Activated CD4-positive, alpha-beta T cell treated with anti-CD3 and anti-CD28 coated beads, Interleukin-2, amount 10 ng/mL, durations not matched to agents 7 days and 5 days (primary cell): ENCODE measurements at regions not wholly inside any gene's neighbourhood (a gene's known extent, or its start where the extent isn't known, plus 50 kb on each side); places are given as distances from the start of the nearest gene placed in this dataset. TPM values are rescaled to one million over a fixed set of nuclear protein-coding genes. Genes with fewer than 3 reads are reported as not detected.
"Not testable (repeated sequence)": the region's sequence is repeated elsewhere in the genome, so short reads cannot be mapped to it uniquely, and the experiment has no call there.

Source experiments
- CTCF ChIA-PET: fragments of 350-600 bp; sonication (Branson Sonifier 250); formaldehyde crosslinking; loops from one replicate; lab custom pipeline; 2021; ENCODE audit warnings: antibody characterized with exemption; lab: Charles Lee
- POLR2A ChIA-PET: fragments of 350-600 bp; sonication (Branson Sonifier 250); formaldehyde crosslinking; loops from one replicate; lab custom pipeline; 2021; ENCODE audit warnings: antibody characterized with exemption; lab: Charles Lee
- DNase-seq: peaks from one replicate; pipeline ENCODE4 v3.0.0-alpha.2; 2020
- H3K27ac Mint-ChIP-seq: one replicate; pipeline ENCODE4 v1.8.0; 2021; ENCODE audit warnings: mild to moderate bottlenecking, moderate library complexity, mixed read lengths
- H3K27me3 Mint-ChIP-seq: one replicate; pipeline ENCODE4 v1.8.0; 2021; ENCODE audit warnings: mixed read lengths
- H3K36me3 Mint-ChIP-seq: one replicate; pipeline ENCODE4 v1.8.0; 2021; ENCODE audit warnings: low read depth, mixed read lengths
- H3K4me1 Mint-ChIP-seq: one replicate; pipeline ENCODE4 v1.8.0; 2021; ENCODE audit warnings: mixed read lengths
- H3K4me3 Mint-ChIP-seq: one replicate; pipeline ENCODE4 v1.8.0; 2021; ENCODE audit warnings: mild to moderate bottlenecking, moderate library complexity, mixed read lengths
- H3K9me3 Mint-ChIP-seq: one replicate; pipeline ENCODE4 v1.8.0; 2021; ENCODE audit warnings: mixed read lengths
- microRNA-seq: library from miRNA; unstranded; fragments of <30 nt; microRNA quantifications from one replicate; pipeline ENCODE4 v1.2.0, GENCODE V29; 2021; ENCODE audit warnings: borderline microRNAs expressed, borderline replicate concordance

GRCh38 chrX:73911946-73912345 is 59.4 kb upstream of the XIST start:
- H3K36me3 Mint-ChIP-seq, CTCF ChIA-PET, H3K4me3 Mint-ChIP-seq: not testable (repeated sequence)

GRCh38 chrX:73905749-73906374 is 53.3 kb upstream of the XIST start:
- H3K4me3 Mint-ChIP-seq, H3K4me1 Mint-ChIP-seq, POLR2A ChIA-PET, H3K36me3 Mint-ChIP-seq, H3K9me3 Mint-ChIP-seq, H3K27ac Mint-ChIP-seq, CTCF ChIA-PET, DNase-seq, H3K27me3 Mint-ChIP-seq: not testable (repeated sequence)

More at GRCh38 chrX:73911946-73912345, 59.4 kb upstream of the XIST start:
- H3K9me3 Mint-ChIP-seq, H3K4me1 Mint-ChIP-seq, POLR2A ChIA-PET, DNase-seq, H3K27me3 Mint-ChIP-seq, H3K27ac Mint-ChIP-seq: not testable (repeated sequence)

- Mint-ChIP-seq H3K36me3 (no peaks in the 10 kb centered on the region), H3K4me1 (no peaks in the 10 kb centered on the region)
Measured at GRCh38 chrX:73903941-73904340, 51.4 kb upstream of the XIST start.

More at GRCh38 chrX:73903941-73904340, 51.4 kb upstream of the XIST start:
- POLR2A ChIA-PET: no interaction called here
- Mint-ChIP-seq H3K27me3 (no peaks in the 10 kb centered on the region), H3K27ac (no peak overlapping the region), H3K4me3 (no peak overlapping the region), H3K9me3 (peaks cover 3% of the 10 kb centered on the region)
- CTCF ChIA-PET: interaction anchor here (0.7 kb wide), 1 partner anchor 82 kb away, joined by 4 read pairs; no protein-coding TSS in a partner anchor
- DNase-seq: no peak

Small RNA genes in the stretch of these regions (microRNA-seq; reads per million reads assigned to microRNA genes)
- not detected for gene MIR374B
- not detected for gene MIR374C
- 104 reads per million, percentile 71 among the genes with 10 or more reads in this experiment for gene MIR421
